ENCODE measurements at regions not wholly inside any gene's neighbourhood (a gene's known extent, or its start where the extent isn't known, plus 50 kb on each side); places are given as distances from the start of the nearest gene placed in this dataset.

- TF ChIP-seq SP1 (IDR thresholded peaks at IDR 0.05), result no peak
Measured at GRCh38 chr13:59468396-59468795, 695.3 kb downstream of the DIAPH3 start (continued).

GRCh38 chr13:59471106-59471505 is 692.6 kb downstream of the DIAPH3 start:
- H3K36me3 ChIP-seq (ENCODE audit: control insufficient read depth in 4 of 4, insufficient read depth in 3 of 4, low read depth in 1 of 4, low read length in 3 of 4), result no peaks in the 10 kb centered on the region
- peaks cover 0 to 2% (median 0%) of the 10 kb centered on the region in 4 donors for H3K27me3 ChIP-seq (ENCODE audit: control insufficient read depth in 4 of 4, insufficient read depth in 4 of 4, low read length in 3 of 4)
- peaks cover 0 to 3% (median 0%) of the 10 kb centered on the region in 4 donors for H3K9me3 ChIP-seq (ENCODE audit: control insufficient read depth in 4 of 4, low read length in 3 of 4)
- 28% methylated on average over 1 of the region's 1 CpG for WGBS
- DNase-seq (ENCODE audit: low spot score), result no peak
- no peak overlapping the region for H3K9ac ChIP-seq (ENCODE audit: low read depth in 1 of 2, low read length in 2 of 2)
- TF ChIP-seq FOXA2 (IDR thresholded peaks at IDR 0.05) (no peak), TAF1 (conservative IDR thresholded peaks at IDR 0.05) (no peak), HNF4G (IDR thresholded peaks at IDR 0.05) (no peak), RXRA (IDR thresholded peaks at IDR 0.05) (no peak), RAD21 (IDR thresholded peaks at IDR 0.05) (no peak), FOXA1 (IDR thresholded peaks at IDR 0.05) (no peak), EGR1 (IDR thresholded peaks at IDR 0.05; ENCODE audit: low read depth in 2 of 2) (no peak), YY1 (IDR thresholded peaks at IDR 0.05) (no peak), REST (IDR thresholded peaks at IDR 0.05) (no peak), ZBTB33 (IDR thresholded peaks at IDR 0.05) (no peak), CTCF (IDR thresholded peaks at IDR 0.05; ENCODE audit: low read depth, low read length, missing input control) (no peak)
- no peak overlapping the region for H3K4me3 ChIP-seq (ENCODE audit: low read depth in 1 of 3, low read length in 3 of 3)
- no peak overlapping the region for H3K27ac ChIP-seq (ENCODE audit: low read depth in 1 of 2, low read length in 2 of 2)
- H3K4me1 ChIP-seq (ENCODE audit: control insufficient read depth in 4 of 4, insufficient read depth in 4 of 4, low read length in 3 of 4), result no peaks in the 10 kb centered on the region

GRCh38 chr13:59472134-59472533 is 691.6 kb downstream of the DIAPH3 start:
- Histone ChIP-seq H3K4me3 (ENCODE audit: low read depth in 1 of 3, low read length in 3 of 3) (no peak overlapping the region), H3K9ac (ENCODE audit: low read depth in 1 of 2, low read length in 2 of 2) (no peak overlapping the region), H3K27ac (ENCODE audit: low read depth in 1 of 2, low read length in 2 of 2) (no peak overlapping the region), H3K36me3 (ENCODE audit: control insufficient read depth in 4 of 4, insufficient read depth in 3 of 4, low read depth in 1 of 4, low read length in 3 of 4) (no peaks in the 10 kb centered on the region), H3K4me1 (ENCODE audit: control insufficient read depth in 4 of 4, insufficient read depth in 4 of 4, low read length in 3 of 4) (no peaks in the 10 kb centered on the region), H3K27me3 (ENCODE audit: control insufficient read depth in 4 of 4, insufficient read depth in 4 of 4, low read length in 3 of 4) (peaks cover 0 to 2% (median 0%) of the 10 kb centered on the region in 4 donors), H3K9me3 (ENCODE audit: control insufficient read depth in 4 of 4, low read length in 3 of 4) (peaks cover 0 to 3% (median 0%) of the 10 kb centered on the region in 4 donors)
- no peak for DNase-seq (ENCODE audit: low spot score)
- TF ChIP-seq HNF4G (IDR thresholded peaks at IDR 0.05) (no peak), ATF3 (IDR thresholded peaks at IDR 0.05) (no peak), MAX (IDR thresholded peaks at IDR 0.05) (no peak), EGR1 (IDR thresholded peaks at IDR 0.05; ENCODE audit: low read depth in 2 of 2) (no peak), GABPA (IDR thresholded peaks at IDR 0.05 in 1 of 2, conservative IDR thresholded peaks at IDR 0.05 in 1 of 2) (no peak), RAD21 (IDR thresholded peaks at IDR 0.05) (no peak), REST (IDR thresholded peaks at IDR 0.05) (no peak), YY1 (IDR thresholded peaks at IDR 0.05) (no peak), HNF4A (conservative IDR thresholded peaks at IDR 0.05) (no peak), CTCF (IDR thresholded peaks at IDR 0.05; ENCODE audit: low read depth, low read length, missing input control) (no peak), NR2F2 (IDR thresholded peaks at IDR 0.05) (no peak), FOXA1 (IDR thresholded peaks at IDR 0.05) (no peak)
